ENCODE measurements at regions not wholly inside any gene's neighbourhood (a gene's known extent, or its start where the extent isn't known, plus 50 kb on each side); places are given as distances from the start of the nearest gene placed in this dataset.

DNA sequence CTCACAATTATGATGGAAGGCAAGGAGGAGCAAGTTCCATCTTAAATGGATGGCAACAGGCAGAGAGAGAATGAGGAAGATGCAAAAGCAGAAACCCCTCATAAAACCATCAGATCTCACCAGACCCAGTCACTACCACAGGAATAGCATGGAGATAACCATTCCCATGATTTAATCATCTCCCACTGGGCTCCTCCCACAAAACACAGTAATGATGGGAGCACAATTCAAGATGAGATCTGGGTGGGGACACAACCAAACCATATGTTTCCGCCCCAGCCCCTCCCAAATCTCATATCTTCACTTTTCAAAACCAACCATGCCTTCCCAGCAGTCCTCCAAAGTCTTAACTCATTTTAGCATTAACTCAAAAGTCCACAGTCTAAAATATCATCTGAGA is 304.0 kb downstream of the TUSC1 start:
- TF ChIP-seq RAD21 (IDR thresholded peaks at IDR 0.05; ENCODE audit: low read length) (no peak), MAZ (IDR thresholded peaks at IDR 0.05; ENCODE audit: borderline replicate concordance, low read depth, low read length) (no peak), BHLHE40 (IDR thresholded peaks at IDR 0.05; ENCODE audit: low read depth, low read length) (no peak), POLR2A (IDR thresholded peaks at IDR 0.05; ENCODE audit: low read depth, low read length) (no peak)
- TF ChIP-seq, protein P1, sequence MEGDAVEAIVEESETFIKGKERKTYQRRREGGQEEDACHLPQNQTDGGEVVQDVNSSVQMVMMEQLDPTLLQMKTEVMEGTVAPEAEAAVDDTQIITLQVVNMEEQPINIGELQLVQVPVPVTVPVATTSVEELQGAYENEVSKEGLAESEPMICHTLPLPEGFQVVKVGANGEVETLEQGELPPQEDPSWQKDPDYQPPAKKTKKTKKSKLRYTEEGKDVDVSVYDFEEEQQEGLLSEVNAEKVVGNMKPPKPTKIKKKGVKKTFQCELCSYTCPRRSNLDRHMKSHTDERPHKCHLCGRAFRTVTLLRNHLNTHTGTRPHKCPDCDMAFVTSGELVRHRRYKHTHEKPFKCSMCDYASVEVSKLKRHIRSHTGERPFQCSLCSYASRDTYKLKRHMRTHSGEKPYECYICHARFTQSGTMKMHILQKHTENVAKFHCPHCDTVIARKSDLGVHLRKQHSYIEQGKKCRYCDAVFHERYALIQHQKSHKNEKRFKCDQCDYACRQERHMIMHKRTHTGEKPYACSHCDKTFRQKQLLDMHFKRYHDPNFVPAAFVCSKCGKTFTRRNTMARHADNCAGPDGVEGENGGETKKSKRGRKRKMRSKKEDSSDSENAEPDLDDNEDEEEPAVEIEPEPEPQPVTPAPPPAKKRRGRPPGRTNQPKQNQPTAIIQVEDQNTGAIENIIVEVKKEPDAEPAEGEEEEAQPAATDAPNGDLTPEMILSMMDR (conservative IDR thresholded peaks at IDR 0.05; ENCODE audit: low read depth, low read length) = no peak

Measured in IMR-90 (cell line).